Dedifferentiated amniotic fluid mesenchymal stem cell (primary cell): ENCODE measurements at regions not wholly inside any gene's neighbourhood (a gene's known extent, or its start where the extent isn't known, plus 50 kb on each side); places are given as distances from the start of the nearest gene placed in this dataset.
"Not testable (repeated sequence)": the region's sequence is repeated elsewhere in the genome, so short reads cannot be mapped to it uniquely, and the experiment has no call there.

Source experiments
- DNase-seq: peaks from one replicate; pipeline ENCODE4 v3.0.0-alpha.2; 2016; ENCODE audit errors: extremely low spot score

DNA sequence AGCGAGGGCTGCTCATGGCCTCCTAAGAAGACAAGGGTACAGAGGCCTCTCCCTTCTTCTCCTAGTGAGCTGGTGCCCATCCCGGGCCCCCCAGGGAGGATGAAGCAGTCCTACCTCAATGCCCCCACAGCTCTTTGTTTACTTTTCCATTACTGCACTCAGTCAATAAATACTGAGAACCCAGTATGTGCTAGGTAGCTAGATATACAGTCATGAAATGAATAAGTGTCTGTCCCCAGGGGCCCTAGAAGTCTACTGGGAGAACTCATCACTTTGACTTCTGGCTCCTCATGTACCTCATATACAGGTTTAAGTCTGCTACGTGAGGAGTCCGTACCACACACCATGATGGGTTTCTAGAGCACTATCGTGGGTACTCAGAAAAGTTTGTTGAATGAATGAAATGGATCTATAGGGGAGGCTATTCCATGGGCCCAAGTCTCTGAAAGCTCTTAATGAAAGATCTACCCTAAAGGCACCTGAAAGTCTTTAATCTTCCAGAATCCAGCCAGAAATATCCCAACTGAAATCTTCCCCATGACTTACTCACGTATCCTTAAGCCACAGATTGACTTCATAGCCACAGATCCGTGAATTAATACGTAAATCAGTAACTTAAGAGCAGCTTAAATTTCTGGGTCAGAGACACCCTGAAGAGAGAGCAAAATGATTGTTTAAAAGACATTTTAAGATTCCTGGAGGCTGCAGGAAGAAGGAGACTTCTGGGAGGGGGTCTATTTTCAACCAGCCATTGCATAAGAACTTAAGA, 51.6 kb upstream of the POMP start:
- DNase-seq, result no peak

DNA sequence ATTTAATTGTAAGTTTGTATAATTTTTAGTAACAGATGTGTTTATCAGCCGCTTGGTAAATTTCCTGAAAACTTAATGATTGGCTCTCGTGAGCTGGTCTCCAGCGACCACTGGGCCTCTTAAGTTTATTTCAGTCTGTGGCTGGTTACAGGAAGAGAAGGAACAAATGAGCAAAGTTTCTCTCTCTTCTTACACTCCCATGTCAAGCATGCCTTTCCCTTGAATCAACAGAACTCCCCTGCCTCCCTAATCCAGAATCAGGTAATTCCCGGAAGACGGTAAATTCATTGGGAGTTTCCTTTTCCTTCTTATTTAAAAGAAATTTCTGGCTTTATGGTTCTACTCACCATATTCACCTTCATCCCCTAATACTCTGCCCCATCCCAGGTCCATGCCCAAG, 52.5 kb upstream of the POMP start:
- DNase-seq, result no peak

DNA sequence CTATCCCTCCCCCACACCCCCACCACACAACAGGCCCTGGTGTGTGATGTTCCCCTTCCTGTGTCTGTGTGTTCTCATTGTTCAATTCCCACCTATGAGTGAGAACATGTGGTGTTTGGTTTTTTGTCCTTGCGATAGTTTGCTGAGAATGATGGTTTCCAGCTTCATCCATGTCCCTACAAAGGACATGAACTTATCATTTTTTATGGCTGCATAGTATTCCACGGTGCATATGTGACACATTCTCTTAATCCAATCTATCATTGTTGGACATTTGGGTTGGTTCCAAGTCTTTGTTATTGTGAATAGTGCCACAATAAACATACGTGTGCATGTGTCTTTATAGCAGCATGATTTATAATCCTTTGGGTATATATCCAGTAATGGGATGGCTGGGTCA, 53.8 kb upstream of the POMP start:
- DNase-seq, result not testable (repeated sequence)

DNA sequence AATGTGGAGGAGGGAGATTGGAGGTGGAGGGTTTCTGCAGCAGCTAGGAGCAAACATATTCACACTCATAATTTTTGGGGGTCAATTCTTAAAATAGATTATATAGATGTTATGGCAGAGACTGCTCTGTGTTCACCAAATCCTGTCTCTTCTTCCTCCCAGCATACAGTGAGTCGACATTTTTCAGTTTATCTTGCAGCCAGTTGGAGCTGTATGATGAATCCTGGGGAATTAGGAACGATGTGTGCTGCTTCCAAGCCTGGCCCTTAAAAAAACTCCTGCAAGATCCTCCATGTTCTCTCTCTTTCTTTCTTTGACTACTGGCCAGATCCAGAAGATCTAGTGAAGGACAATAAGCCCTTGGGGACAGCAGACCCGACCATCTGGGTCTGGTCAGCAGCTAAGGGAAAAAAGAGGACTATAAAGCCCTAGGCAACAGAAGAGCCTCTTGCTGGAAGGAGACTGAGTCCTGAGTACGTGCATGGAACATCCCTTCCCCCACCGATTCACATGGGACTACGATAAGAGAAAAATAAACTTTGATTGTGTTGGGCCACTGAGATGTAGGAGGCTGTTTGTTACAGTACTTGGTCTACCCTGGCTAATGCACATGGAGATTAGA, 55.8 kb upstream of the POMP start:
- DNase-seq, result no peak

- no peak for DNase-seq
These were observed 56.4 kb upstream of the POMP start for GRCh38 chr13:28602580-28602979.

DNA sequence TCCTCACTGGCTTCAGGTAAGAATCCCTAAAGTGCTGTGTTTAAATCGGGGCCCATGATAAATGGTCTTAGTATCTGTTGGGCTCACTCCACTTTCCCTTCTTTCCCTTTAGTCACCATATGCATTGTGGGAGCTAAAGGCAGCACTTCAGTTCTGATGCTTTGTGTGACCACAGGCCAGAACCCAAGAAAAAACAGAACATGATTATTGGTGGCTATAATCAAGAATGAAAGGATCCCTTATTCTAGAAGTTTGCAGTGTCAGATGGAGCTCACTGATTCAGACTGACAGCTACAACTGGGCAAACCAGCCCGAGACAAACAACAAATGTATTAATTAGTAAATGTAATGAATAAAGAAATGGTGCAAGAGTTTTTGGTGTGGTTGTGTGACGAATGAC, 57.3 kb upstream of the POMP start:
- DNase-seq, result no peak

- DNase-seq, result no peak
These were observed 61.3 kb upstream of the POMP start for GRCh38 chr13:28597641-28598040.

DNA sequence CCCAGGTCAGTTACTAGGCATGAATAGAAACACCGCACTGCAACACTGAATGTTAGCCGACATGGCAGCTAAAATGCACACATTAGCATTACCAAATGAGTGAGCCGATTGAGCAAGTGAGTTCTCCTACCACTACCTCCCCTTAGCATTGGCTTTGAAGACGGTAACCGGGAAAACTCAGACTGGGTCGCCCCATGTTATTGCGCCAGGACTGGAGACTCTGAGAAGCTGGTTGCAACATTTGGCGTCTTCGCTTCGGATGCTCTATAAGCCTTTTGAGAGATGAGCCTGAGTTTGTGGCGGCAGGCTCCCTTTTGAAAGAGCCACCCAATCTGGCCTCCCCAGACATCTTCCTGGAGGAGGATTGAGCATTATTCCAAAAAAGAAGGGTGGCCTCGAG, 68.5 kb upstream of the POMP start:
- no peak for DNase-seq

DNA sequence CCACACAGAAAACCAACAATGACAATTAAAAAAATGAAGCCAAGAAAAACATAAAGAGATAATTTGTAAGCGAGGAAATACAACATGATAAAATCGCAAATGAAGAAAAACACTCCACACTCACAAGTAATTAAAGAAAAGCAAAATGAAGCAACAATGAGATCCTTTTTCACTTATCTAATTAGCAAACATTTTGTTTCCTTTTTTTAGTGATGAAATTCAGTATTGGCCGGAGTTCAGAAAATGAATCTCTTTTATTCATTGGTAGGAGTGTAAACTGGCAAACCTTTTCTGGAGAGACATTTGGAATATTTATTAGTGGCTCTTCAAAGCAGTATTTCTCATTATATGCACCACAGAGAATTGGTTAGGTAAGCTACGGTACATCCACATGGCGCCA, 70.6 kb upstream of the POMP start:
- no peak for DNase-seq

DNA sequence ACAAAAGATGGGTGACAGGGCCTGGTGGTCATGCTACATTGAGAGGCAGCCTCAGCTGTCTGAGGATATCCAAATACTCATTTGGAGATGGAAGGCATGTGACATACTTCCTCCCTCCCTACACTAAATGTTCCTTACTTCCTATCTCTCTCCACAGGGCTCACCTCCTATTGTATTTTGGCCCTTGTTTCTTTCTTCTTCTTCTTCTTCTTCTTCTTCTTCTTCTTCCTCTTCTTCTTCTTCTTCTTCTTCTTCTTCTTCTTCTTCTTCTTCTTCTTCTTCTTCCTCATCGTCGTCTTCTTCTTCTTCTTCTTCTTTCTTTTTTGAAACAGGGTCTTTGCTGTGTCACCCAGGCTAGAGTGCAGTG, 71.8 kb upstream of the POMP start:
- no peak for DNase-seq

DNA sequence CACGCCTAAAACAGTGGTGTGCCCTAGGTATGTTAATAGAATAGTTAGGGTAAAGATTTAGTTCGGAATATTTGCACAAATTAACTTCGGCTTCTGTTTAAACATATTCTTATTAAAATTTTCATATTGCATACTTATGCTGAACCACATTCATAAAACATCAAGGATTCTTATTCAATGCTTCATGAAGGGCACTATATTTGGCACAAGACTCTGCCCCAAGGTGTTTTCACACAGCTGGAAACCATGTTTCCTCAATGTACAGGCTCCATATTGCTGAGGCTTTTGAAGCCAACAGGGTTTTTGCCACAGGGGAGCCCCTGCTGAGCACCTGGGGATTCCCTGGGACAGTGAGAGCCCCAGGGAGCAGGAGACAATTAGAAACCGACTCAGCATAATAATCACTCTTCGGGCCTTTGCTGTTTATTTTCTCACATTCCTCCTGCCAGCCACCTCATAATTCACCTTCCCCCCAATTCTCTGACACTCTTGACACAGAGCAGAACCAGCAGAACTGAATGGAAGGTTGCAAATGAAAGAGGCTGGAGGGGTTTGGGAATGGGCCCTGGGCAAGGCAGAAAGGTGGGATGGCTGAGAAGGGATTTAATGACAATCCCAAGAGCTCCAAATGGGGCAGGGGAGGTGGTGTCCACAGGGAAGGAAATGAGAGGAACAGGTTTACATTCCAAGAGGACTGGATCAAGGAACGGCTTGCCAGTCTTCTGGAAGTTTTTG, 72.3 kb upstream of the POMP start:
- no peak for DNase-seq

DNA sequence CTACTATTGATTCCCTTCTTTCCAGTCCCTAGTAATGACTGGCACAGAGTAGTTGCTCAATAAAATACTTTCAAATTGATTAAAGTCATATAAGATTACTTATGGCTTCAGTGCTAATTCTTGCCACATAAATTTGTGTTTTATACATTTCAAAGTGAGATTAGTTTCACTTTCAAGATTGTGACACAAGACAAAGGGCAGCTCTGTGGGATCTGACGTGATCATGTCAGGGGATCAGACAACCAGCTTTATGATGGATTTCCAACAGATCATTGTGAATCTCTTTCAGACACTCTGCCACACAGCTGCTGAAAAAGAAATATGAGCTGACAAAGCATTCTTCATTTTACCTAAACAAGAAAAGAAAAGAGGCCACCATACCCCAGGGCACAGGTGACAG, 73.4 kb upstream of the POMP start:
- no peak for DNase-seq

DNA sequence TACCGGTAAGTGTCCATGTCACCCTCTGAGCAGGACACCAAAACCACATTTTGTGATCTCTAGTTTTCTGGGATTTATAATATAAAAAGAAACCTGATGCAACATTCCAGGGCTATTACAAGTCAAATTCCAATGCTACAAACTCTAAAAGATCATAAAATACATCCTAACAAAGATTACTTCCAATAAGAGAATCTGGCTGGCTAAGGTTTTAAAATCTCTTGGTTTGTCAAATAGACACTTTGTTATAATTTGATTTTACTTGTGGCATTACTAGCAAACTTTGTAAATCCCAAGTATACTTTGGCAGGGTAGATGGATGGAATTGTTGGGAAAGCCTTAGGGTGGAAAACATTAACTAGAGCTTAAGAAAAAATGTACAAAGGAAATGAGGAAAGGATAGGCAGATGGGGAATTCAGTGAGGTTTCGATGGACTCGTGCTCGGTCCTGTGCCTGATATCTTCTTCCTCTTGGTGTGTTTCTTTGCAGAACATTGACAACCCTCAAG, 74.0 kb upstream of the POMP start:
- peak; percentile 78 for DNase-seq

DNA sequence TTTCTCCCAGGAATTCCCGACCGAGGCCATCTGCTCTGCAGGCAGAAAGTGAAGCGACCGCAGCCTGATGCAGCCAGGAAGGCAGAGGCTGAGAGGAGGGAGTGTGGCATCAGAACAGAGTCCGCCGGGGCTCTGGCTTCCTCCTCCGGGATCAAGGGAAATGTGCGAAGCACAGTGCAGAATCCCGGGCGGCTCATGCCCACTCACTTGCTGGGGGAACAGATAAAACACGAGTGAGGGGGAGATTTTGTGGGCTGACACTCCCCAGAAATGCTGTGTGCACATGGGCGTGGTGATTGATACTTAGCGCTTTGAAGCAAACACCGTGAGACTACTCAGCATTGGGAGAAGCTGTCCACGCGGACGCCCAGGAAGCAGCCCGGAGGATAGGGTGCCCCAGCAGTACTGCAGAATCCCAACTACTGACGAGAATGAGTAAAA, 75.3 kb upstream of the POMP start:
- DNase-seq, result no peak

DNA sequence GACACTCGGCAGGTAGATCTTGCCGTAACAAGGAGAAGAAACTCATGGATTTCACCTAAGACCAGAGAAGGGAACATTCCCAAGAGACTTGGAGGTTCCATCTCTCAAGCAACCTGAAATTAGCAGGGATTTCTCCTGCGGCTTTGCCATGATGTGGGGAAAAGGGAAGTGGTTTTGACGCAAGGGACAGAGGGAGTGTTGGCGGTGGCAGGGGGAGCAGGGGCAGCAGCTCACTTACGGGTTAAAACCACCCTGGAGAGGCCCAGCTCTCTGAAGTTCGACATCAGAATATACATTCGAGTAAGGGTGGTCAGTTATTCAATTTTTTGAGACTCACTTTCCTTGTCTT, 76.1 kb upstream of the POMP start:
- DNase-seq, result no peak

GRCh38 chr13:28582225-28582891, 76.6 kb upstream of the POMP start:
- DNase-seq, result no peak

- DNase-seq, result no peak
These were observed 77.5 kb upstream of the POMP start for GRCh38 chr13:28581451-28581850.

DNA sequence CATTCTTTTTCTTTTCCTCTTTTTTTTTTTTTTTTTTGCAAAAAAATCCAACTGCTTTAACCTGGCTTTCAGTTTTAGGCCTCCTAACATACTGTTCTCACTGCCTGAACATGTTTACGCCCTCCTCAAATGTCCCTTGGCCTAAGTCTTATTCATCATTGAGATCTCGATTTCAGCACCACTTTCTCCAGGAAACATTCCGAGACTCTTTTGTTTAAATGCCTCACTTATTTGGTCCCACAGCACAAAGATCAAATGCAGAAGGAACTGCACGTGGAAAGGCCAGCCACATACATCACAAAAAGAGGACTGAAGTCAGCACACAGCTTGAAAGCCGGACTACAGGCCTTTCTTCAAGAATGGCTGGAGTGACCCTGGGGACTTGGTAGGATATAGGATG, 79.2 kb upstream of the POMP start:
- DNase-seq, result no peak

DNA sequence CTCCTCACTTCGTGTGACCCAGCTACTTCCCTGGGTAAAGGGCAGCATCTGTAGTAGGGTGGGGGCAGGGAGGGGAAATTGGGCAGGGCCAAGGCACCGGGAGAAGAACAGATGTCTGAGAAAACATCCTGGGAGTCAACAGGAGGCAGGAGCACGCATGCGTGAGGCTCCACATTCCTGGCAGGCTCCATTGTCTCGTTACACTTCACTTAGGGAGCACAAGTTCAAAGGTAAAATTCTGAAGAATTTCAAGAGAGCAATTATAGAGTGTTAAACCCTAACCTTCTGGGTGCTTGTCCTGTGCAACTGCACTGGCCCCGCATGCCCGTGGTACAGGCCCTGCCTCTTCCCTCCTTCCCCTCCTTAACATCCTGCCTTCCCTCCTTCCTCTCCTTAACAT, 79.6 kb upstream of the POMP start:
- no peak for DNase-seq

DNA sequence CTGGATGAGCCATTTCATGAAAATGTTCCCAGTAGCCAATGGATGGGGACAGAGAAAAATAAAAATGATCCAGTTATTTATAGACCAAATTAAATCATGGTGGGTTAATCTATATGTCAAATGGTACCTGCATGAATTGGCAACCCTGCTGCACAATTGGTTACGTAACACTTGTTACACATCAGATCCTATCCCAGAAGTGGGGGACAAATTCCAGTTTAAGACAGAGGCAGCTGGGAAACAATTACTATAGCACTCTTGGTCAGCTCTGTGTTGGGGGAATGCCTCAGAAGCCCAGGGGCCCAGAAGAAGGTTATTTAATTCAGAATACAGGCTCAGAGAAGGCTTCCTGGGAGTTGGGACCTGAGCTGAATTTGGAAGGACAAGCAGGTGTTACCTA, 81.1 kb upstream of the FLT1 start:
- no peak for DNase-seq

- DNase-seq, result no peak
These were observed 80.3 kb upstream of the FLT1 start for GRCh38 chr13:28575200-28575599.

- peak; percentile 28 for DNase-seq
These were observed 79.8 kb upstream of the FLT1 start for GRCh38 chr13:28574617-28575142.
